Activated CD8-positive, alpha-beta memory T cell treated with anti-CD3 and anti-CD28 coated beads for 4 hours (primary cell): ENCODE measurements at regions not wholly inside any gene's neighbourhood (a gene's known extent, or its start where the extent isn't known, plus 50 kb on each side); places are given as distances from the start of the nearest gene placed in this dataset.

ENCODE experiments used
- DNase-seq, 2 donors: peaks; one replicate each; pipeline ENCODE4 v3.0.0-alpha.2; 2020; ENCODE audit warnings: low read depth in 2 of 2

DNA sequence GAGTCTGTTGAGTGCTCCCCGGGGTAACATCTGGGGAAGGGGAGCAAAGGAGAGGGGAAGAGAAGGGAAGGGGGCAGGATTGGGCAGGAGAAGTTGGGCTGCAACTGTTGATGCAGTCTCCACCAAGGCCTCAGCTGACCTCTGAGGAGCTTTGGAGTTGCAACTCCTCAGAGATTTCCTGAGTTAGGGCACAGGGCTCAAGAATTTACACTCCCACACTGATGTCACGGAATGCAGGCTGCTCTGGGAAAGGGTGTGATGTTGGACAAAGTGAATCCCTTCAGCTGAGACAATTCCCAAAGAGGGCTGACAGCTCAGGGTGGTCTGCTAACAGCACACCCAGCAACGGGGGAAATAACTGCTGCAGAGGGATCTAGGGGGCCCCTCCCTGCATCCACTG, 295.6 kb downstream of the PCNX1 start:
- no peak for DNase-seq

GRCh38 chr14:71203306-71203705, 296.0 kb downstream of the PCNX1 start:
- no peak for DNase-seq

GRCh38 chr14:71204231-71204630, 297.0 kb downstream of the PCNX1 start:
- DNase-seq: no peak

DNA sequence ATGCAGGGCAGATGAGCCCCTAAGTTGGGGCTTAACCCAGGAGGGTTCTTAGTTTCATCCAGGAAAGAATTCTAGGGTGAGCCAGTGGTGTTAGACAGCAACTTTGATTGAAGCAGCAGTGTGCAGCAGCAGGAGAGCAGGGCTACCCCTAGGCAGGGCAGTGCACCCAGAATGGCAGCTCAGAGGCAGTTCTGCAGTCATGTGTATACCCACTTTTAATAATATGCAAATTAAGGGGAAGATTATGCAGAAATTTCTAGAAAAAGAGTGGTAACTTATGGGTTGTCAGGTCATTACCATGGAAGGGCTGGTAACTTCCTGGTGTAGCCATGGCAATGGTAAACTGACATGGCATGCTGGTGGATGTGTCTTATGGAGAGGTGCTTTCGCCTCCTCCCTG, 297.5 kb downstream of the PCNX1 start:
- DNase-seq: no peak

DNA sequence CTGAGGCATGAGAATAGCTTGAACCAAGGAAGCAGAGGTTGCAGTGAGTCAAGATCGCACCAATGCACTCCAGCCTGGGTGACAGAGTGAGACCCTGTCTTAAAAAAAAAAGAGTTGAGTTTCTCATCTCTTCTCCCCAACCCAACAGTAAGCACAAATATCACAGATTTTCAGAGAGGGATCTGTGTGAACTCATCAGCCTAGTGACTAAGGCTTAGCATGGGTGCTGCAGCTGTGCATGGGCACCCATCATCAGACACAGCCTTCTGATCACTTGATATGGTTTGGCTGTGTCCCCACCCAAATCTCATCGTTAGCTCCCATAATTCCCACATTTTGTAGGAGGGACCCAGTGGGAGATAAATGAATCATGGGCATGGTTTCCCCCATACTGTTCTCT, 298.9 kb downstream of the PCNX1 start:
- no peak for DNase-seq

GRCh38 chr14:71206766-71207371, 299.6 kb downstream of the PCNX1 start:
- DNase-seq: no peak

GRCh38 chr14:71208702-71209357, 301.6 kb downstream of the PCNX1 start:
- no peak for DNase-seq

DNA sequence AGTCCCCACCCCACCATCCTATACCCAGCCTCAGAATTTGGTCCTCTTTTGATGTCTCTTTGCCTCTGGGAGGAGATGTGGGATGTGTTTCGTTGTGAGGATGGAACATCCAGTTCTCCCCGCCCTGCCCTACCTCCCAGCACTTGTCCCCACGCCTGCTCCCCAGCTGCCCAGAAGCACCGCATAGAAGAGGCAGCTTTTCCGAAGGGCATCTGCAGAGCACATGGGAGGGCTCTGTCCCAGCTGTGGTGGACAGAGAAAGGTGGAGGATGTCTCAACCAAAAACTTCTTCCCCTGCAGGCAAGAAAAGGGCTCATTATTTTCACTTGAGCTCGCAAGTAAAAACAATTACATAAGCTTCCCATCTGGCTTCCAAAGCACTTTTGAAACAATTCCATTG, 302.6 kb downstream of the PCNX1 start:
- DNase-seq: no peak

DNA sequence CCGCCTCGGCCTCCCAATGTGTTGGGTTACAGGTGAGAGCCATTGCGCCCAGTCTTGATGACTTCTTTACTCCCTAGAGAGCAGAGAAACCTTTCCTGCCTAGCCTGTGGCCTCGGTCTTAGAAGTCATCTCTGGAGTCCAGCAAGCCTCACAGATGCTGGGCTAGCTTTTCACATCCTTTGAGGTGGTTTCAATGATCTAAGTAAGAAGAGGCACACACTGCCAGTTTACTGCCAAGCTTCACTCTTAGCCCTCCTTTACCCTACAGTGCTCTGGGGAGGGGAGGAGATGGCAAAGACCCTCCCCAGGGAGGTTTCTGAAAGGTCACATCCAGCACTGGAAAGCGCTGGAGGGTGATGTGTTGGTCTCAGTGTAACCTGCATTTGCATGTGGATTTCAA, 304.8 kb downstream of the PCNX1 start:
- DNase-seq: no peak

DNA sequence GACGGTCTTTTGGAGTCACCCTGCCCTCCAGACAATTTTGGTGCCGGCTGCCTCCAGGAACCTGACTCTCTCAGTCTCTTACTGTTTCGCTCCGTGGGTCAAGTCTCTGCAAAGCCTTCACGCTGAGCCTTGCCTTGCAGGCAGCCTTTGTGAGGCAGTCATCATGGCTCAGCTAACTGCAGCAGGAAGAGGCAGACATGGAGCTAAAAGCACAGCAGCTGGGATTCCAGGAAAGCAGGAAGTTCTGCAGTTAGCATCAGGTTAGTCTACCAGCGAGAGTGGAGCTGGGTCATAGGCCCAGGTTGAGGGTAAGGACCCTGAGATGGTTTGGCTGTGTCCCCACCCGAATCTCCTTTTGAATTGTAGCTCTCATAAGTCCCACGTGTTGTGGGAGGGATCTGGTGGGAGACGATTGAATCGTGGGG, 305.4 kb downstream of the PCNX1 start:
- no peak for DNase-seq

- DNase-seq: no peak
Measured at GRCh38 chr14:71214241-71214640, 307.0 kb downstream of the PCNX1 start.

- no peak for DNase-seq
Measured at GRCh38 chr14:71220462-71220861, 313.2 kb downstream of the PCNX1 start.

DNA sequence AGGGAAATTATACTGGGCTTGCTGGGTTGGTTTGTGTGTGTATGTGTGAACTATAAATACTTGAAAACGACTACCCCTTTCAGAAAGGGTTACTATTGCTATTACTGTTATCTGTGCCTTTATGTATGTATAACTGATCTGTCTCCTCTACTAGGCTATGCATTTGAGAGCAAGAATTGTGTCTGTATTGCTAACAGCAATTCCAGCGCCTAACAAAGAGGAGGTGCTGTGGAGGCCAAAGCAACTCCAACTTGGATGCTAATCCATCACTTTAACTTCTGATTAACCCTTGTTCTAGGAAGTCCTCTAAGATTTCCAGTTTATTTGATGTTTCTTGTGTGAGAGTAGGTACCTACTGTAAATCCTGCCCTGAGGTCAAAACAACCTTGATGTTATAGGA, 313.9 kb downstream of the PCNX1 start:
- DNase-seq: no peak

- DNase-seq: no peak
Measured at GRCh38 chr14:71225113-71225512, 317.9 kb downstream of the PCNX1 start.

DNA sequence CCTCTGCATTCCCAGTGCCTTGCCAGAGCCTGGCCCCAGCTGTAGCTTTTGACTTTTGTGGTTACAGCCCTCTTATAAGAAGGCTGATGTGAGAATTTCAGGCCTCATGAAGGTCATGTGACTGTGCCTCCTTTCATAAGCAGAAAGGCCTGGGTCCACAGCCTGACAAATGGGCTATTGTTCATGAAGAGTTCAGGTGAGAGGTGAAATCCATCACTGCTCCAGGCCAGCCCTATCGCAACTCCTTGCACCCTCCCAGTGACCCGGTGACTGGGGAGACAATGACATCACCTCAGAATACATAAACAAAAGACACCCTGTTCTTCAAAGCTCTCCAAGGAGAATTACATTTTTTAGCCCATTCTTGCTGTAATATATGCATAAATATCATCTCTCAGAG, 321.5 kb downstream of the PCNX1 start:
- no peak for DNase-seq

DNA sequence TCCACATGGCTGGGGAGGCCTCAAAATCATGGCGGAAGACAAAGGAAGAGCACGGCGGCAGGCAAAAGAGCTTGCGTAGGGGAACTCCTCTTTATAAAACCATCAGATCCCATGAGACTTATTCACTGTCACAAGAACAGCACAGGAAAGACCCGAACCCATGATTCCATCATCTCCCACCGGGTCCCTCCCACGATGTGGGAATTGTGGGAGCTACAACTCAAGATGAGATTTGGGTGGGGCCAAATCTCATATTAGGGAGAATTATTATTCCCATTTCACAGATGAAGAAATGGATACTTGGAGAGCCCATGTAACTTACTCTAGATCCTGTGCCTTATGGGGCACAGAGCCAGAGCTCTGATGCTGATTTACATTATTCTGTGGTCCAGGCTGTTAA, 322.6 kb downstream of the PCNX1 start:
- no peak for DNase-seq

DNA sequence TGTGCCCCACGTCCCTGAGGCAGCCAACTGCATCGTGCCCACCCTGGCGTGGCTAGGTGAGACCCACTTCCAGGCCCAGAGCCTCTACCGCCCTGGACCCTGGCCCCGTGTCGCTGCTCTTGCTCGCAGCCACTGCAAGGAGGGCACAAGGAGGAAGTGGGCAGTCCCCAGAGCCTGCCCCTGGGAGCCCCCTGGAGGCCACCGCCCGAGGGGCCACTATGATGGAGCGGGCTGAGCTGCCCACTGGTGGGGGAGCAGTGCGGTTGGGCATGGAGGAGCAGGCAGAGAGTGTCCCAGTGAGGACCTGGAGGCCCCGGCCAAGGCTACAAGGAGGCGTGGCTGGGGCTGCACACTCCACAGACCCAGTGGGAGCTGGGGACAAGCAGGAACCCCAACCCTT, 323.6 kb downstream of the PCNX1 start:
- DNase-seq: no peak

GRCh38 chr14:71231521-71232393, 324.5 kb downstream of the PCNX1 start:
- no peak for DNase-seq

DNA sequence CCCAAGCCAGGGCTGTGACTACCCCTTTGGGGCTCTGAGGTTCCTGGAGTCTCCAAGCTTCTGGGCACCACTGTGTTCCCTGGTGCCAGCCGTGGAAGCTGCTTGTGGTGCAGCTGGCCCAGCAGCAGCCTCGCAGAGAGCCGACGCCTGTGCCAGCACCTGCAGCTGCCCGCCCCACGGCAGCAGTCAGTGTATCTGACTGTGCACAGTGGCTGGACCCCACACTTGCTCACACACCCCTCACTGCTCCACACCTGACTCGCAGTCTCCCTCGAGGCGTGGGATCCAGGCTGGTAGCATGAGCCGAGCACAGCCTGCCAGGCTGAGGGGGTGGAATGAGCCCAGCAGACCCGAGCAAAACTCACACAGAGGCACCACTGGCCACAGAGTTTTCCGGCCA, 325.2 kb downstream of the PCNX1 start:
- no peak for DNase-seq

DNA sequence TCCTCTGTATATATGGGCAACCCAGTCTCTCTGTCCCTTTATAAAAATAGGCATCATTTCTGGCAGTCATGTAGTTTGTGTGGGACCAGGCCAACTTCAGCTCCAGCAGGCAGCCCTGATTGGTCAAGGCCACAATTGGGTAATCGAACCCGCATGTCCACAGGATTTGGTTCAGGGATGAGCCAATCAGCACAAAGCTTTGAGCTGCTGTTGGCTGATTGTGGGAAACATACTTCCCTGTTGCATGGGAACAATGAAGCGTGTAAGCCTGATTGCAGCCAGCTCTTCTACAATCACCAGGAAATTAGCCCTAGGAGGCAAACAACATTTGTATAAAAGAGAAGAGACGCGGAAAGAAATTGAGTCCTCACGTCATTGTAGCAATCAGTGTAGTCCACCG, 328.6 kb downstream of the PCNX1 start:
- DNase-seq: no peak

DNA sequence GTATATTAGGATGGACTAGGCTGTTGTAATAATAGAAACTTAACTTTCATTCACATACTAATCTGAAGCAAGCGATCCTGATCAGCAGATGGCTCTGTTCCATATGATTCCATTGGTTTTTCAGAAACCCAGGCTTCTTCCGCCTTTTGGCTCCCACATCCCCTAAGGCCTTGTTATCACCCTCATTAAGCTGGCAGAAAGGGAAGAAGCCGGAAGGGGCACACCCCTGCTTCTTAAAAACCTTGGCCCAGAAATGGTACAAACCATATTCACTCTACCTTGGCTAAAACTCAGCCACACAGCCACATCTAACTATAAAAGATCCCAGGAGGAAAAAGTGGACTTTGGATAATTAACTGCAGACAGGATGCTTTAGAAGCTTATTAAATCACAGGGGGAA, 329.2 kb downstream of the PCNX1 start:
- no peak for DNase-seq

DNA sequence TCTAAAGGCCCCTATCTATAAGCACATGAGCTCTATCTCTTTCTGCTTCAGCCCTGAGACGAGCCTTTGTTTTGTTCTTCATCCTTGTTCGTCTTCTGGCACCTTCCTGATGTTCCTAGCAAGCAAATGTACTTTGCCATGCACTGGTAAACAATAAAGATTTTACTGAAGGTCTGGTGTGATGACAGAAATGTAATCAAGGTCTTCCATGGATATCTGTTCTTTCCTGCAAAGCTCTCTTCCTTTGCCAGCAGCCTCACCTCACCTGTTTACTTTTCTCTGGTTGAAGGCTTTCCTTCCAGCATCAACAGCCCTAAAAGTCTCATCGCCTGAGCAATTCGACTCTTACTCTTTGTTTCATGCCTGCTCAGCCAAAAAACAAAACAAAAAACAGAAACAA, 330.3 kb downstream of the PCNX1 start:
- no peak for DNase-seq

DNA sequence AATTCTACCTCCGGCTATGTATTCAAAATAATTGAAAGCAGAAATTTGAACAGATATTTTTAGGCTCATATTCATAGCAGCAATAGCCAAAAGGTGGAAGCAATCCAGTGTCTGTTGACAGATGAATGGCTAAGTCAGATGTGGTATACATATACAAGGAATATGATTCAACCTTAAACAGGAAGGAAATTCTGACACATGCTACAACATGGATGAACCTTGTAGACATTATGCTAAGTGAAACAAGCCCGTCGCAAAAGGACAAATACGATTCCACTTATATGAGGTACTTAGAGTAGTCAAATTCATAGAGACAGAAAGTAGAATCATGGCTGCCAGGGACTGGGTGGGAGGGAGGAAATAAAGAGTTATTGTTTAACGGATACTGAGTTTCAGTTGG, 331.6 kb downstream of the PCNX1 start:
- DNase-seq: no peak
